NB4 (cell line): ENCODE measurements at regions not wholly inside any gene's neighbourhood (a gene's known extent, or its start where the extent isn't known, plus 50 kb on each side); places are given as distances from the start of the nearest gene placed in this dataset.

ENCODE experiments used
- POLR2A ChIP-seq: IDR thresholded peaks from 2 replicates; pipeline ENCODE4 v1.6.1; 2011; ENCODE audit warnings: mild to moderate bottlenecking; ENCODE audit not compliant: insufficient read length; ENCODE audit errors: extremely low read depth
- TF ChIP-seq, protein P1 (sequence below): IDR thresholded peaks from one replicate; pipeline ENCODE4 v1.5.1; 2012; ENCODE audit warnings: low read depth, low read length
- TF ChIP-seq, protein P2 (sequence below): IDR thresholded peaks from 2 replicates; pipeline ENCODE4 v1.6.1; 2011; ENCODE audit warnings: low read depth, low read length

DNA sequence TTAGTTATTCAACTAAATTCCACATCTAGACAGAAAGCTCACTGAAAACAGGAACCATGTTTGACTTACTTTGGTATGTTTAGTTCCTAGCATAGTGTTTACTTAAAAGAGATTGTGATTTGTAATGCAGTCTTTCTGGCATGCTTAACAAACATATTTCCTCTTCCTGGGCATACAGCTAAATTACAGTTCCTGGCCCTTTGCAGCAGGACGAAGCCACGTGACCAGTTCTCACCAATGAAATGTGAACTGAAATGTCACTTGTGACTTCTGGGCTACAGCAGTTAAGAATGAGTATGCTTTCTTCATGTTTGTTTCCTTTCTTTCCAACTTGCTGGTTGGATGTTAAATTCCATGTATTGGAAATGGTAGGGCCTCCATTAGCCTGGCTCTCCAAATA, 330.5 kb downstream of the FIGN start:
- no peak for TF ChIP-seq POLR2A
- TF ChIP-seq, protein P1, sequence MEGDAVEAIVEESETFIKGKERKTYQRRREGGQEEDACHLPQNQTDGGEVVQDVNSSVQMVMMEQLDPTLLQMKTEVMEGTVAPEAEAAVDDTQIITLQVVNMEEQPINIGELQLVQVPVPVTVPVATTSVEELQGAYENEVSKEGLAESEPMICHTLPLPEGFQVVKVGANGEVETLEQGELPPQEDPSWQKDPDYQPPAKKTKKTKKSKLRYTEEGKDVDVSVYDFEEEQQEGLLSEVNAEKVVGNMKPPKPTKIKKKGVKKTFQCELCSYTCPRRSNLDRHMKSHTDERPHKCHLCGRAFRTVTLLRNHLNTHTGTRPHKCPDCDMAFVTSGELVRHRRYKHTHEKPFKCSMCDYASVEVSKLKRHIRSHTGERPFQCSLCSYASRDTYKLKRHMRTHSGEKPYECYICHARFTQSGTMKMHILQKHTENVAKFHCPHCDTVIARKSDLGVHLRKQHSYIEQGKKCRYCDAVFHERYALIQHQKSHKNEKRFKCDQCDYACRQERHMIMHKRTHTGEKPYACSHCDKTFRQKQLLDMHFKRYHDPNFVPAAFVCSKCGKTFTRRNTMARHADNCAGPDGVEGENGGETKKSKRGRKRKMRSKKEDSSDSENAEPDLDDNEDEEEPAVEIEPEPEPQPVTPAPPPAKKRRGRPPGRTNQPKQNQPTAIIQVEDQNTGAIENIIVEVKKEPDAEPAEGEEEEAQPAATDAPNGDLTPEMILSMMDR, result no peak
- TF ChIP-seq, protein P2, sequence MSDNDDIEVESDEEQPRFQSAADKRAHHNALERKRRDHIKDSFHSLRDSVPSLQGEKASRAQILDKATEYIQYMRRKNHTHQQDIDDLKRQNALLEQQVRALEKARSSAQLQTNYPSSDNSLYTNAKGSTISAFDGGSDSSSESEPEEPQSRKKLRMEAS, result no peak
